DOHH2 (cell line): ENCODE measurements at regions not wholly inside any gene's neighbourhood (a gene's known extent, or its start where the extent isn't known, plus 50 kb on each side); places are given as distances from the start of the nearest gene placed in this dataset.

Source experiments
- H3F3A ChIP-seq: fragments of 200-600 bp; sonication (generic), shearing (Covaris generic); 2 replicates; pipeline ENCODE4 v1.6.0; 2016; ENCODE audit warnings: antibody characterized with exemption, mild to moderate bottlenecking; ENCODE audit not compliant: control insufficient read depth, insufficient read depth
- H3K27ac ChIP-seq: fragments of 200-600 bp; sonication (generic); 2 replicates; pipeline ENCODE4 v1.5.1; 2014; ENCODE audit warnings: low read depth, mild to moderate bottlenecking, low read length, moderate library complexity
- H3K27me3 ChIP-seq: fragments of 200-600 bp; sonication (generic); 2 replicates; pipeline ENCODE4 v1.6.1; 2014; ENCODE audit warnings: mild to moderate bottlenecking, low read length, mixed read lengths; ENCODE audit not compliant: control insufficient read depth
- H3K36me3 ChIP-seq: fragments of 200-600 bp; sonication (generic); 2 replicates; pipeline ENCODE4 v1.6.1; 2014; ENCODE audit warnings: mild to moderate bottlenecking, low read length, moderate library complexity, mixed read lengths; ENCODE audit not compliant: control insufficient read depth
- H3K4me1 ChIP-seq: fragments of 200-600 bp; sonication (generic); 2 replicates; pipeline ENCODE4 v1.6.1; 2014; ENCODE audit warnings: mild to moderate bottlenecking, low read length, mixed read lengths; ENCODE audit not compliant: control insufficient read depth
- H3K4me2 ChIP-seq: fragments of 200-600 bp; sonication (generic); 2 replicates; pipeline ENCODE4 v1.6.0; 2014; ENCODE audit warnings: mild to moderate bottlenecking, low read length, moderate library complexity
- H3K4me3 ChIP-seq: fragments of 200-600 bp; sonication (generic); 2 replicates; pipeline ENCODE4 v1.5.1; 2014; ENCODE audit warnings: mild to moderate bottlenecking, low read length, mixed read lengths
- H3K79me2 ChIP-seq: fragments of 200-600 bp; sonication (generic); 2 replicates; pipeline ENCODE4 v1.6.1; 2014; ENCODE audit warnings: mild to moderate bottlenecking, low read length, mixed read lengths; ENCODE audit not compliant: control insufficient read depth
- H3K9me2 ChIP-seq: fragments of 200-600 bp; sonication (generic); replicated peaks from 2 replicates; pipeline ENCODE4 v1.6.1; 2014; ENCODE audit warnings: mild to moderate bottlenecking, low read length, mixed read lengths; ENCODE audit not compliant: control insufficient read depth
- H3K9me3 ChIP-seq: fragments of 200-600 bp; sonication (generic); 2 replicates; pipeline ENCODE4 v1.6.1; 2014; ENCODE audit warnings: antibody characterized with exemption, low read length, mixed read lengths; ENCODE audit not compliant: control insufficient read depth, insufficient read depth
- H4K20me1 ChIP-seq: fragments of 200-600 bp; sonication (generic); 2 replicates; pipeline ENCODE4 v1.6.0; 2014; ENCODE audit warnings: low read depth, mild to moderate bottlenecking, antibody characterized with exemption, low read length, moderate library complexity; ENCODE audit not compliant: control insufficient read depth, insufficient read depth
- CTCF ChIP-seq: fragments of 200-600 bp; sonication (generic); IDR thresholded peaks from one replicate; pipeline ENCODE4 v1.5.1; 2014; ENCODE audit warnings: antibody characterized with exemption, mild to moderate bottlenecking, low read depth, low read length; ENCODE audit not compliant: poor library complexity, severe bottlenecking
- EZH2phosphoT487 ChIP-seq: fragments of 200-600 bp; sonication (generic); IDR thresholded peaks from 2 replicates; pipeline ENCODE4 v1.6.1; 2017; ENCODE audit warnings: borderline replicate concordance, mild to moderate bottlenecking, antibody characterized with exemption, low read length, moderate library complexity, mixed read lengths

GRCh38 chr1:59193443-59194093, 103.3 kb upstream of the FGGY start:
- H3K27me3 ChIP-seq, result no peaks in the 10 kb centered on the region
- no peak for TF ChIP-seq EZH2phosphoT487
- TF ChIP-seq CTCF, result no peak
- no peaks in the 10 kb centered on the region for H4K20me1 ChIP-seq
- H3K9me3 ChIP-seq, result no peaks in the 10 kb centered on the region
- no peak overlapping the region for H3K4me2 ChIP-seq
- H3K27ac ChIP-seq, result no peak overlapping the region
- no peaks in the 10 kb centered on the region for H3K36me3 ChIP-seq
- no peaks in the 10 kb centered on the region for H3K4me1 ChIP-seq
- H3K9me2 ChIP-seq, result no peaks in the 10 kb centered on the region; the same call in 1 of the 2 replicates
- H3K79me2 ChIP-seq, result no peaks in the 10 kb centered on the region
- no peaks in the 10 kb centered on the region for H3F3A ChIP-seq
- H3K4me3 ChIP-seq, result no peak overlapping the region

DNA sequence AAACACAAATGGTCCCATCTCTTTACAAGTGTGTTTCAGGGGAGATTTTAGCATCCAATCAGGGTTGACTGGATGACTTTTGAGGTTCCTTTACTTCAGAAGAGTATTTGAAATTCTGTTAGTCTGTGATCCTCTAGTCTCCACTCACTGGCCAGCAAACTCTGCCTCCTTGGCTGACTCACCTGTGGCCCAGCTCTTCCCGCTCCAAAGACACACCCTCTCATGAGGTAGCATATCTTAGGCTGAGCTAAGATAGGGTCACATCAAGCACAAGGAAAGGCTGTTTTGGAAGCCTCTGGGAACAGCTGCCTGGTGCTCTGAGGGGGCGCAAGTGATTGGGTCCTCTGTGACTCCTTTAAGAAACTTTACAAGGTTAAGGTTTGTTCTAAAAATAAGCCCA, 102.3 kb upstream of the FGGY start:
- H3K79me2 ChIP-seq, result no peaks in the 10 kb centered on the region
- H3K4me2 ChIP-seq, result no peak overlapping the region
- H3K36me3 ChIP-seq, result no peaks in the 10 kb centered on the region
- no peaks in the 10 kb centered on the region; the same call in 1 of the 2 replicates for H3K9me2 ChIP-seq
- no peak overlapping the region for H3K27ac ChIP-seq
- TF ChIP-seq EZH2phosphoT487, result no peak
- no peak for TF ChIP-seq CTCF
- H3K27me3 ChIP-seq, result no peaks in the 10 kb centered on the region
- H3F3A ChIP-seq, result no peaks in the 10 kb centered on the region
- H3K4me1 ChIP-seq, result no peaks in the 10 kb centered on the region
- H4K20me1 ChIP-seq, result no peaks in the 10 kb centered on the region
- H3K4me3 ChIP-seq, result no peak overlapping the region
- no peaks in the 10 kb centered on the region for H3K9me3 ChIP-seq

- Histone ChIP-seq H3K36me3 (no peaks in the 10 kb centered on the region), H3F3A (no peaks in the 10 kb centered on the region), H3K4me3 (no peak overlapping the region), H3K4me1 (no peaks in the 10 kb centered on the region), H3K9me3 (no peaks in the 10 kb centered on the region), H4K20me1 (no peaks in the 10 kb centered on the region), H3K4me2 (no peak overlapping the region), H3K27ac (no peak overlapping the region), H3K27me3 (no peaks in the 10 kb centered on the region), H3K79me2 (no peaks in the 10 kb centered on the region), H3K9me2 (no peaks in the 10 kb centered on the region; the same call in 1 of the 2 replicates)
- TF ChIP-seq EZH2phosphoT487 (no peak), CTCF (no peak)
Measured at GRCh38 chr1:59195151-59195550, 101.7 kb upstream of the FGGY start.
